HUES64 (cell line): ENCODE measurements at regions not wholly inside any gene's neighbourhood (a gene's known extent, or its start where the extent isn't known, plus 50 kb on each side); places are given as distances from the start of the nearest gene placed in this dataset.
A peak's percentile ranks its signal among the peaks of the same experiment; 100 is the strongest.

Experiments used
- H3K27ac ChIP-seq: 2 replicates; pipeline ENCODE4 v1.7.0; 2013; ENCODE audit warnings: low read depth, low read length, inconsistent platforms
- H3K27me3 ChIP-seq: 2 replicates; pipeline ENCODE4 v1.6.1; 2013; ENCODE audit warnings: mild to moderate bottlenecking, low read length; ENCODE audit not compliant: insufficient read depth
- H3K36me3 ChIP-seq: 2 replicates; pipeline ENCODE4 v1.6.1; 2013; ENCODE audit warnings: mild to moderate bottlenecking, low read length; ENCODE audit not compliant: insufficient read depth
- H3K4me1 ChIP-seq: 2 replicates; pipeline ENCODE4 v1.6.1; 2013; ENCODE audit warnings: mild to moderate bottlenecking, low read length, moderate library complexity; ENCODE audit not compliant: insufficient read depth
- H3K4me3 ChIP-seq: 2 replicates; pipeline ENCODE4 v1.5.1; 2013; ENCODE audit warnings: mild to moderate bottlenecking, low read length, moderate library complexity
- H3K9ac ChIP-seq: 2 replicates; pipeline ENCODE4 v1.6.1; 2013; ENCODE audit warnings: mild to moderate bottlenecking, low read depth, low read length
- H3K9me3 ChIP-seq: 2 replicates; pipeline ENCODE4 v1.6.1; 2013; ENCODE audit warnings: low read depth, low read length; ENCODE audit not compliant: insufficient read depth
- WGBS: fragments of 150-250, 120-280 bp; methylation state at CpG from one replicate; pipeline ENCODE4 v1.1.7; 2013; ENCODE audit warnings: missing lambda C conversion rate; 5-methylcytosine and 5-hydroxymethylcytosine counted together

DNA sequence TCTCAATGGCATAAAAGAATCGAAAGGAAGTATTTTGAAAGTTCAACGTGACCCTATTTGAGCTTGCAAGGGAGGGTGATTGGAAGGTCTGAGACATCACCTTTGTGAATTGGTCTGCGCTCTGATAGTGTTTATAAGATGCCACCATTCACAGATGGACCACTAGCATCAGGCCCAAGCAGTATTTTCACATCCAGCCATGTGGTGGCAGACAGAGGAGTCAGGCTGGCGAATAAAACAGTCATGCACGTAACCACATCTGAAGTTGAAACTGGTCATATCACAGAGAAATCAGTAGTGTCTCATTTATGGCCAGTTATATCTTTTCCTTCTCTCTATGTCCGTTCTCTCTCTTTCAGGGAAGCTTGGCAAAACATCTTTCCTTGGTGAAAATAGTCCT, 170.1 kb upstream of the ONECUT1 start:
- peaks cover 9% of the 10 kb centered on the region; the same call in 1 of the 2 replicates for H3K4me1 ChIP-seq
- H3K27me3 ChIP-seq: no peaks in the 10 kb centered on the region
- no peak overlapping the region for H3K27ac ChIP-seq
- 89% methylated on average over 6 of the region's 6 CpGs for WGBS
- no peaks in the 10 kb centered on the region for H3K36me3 ChIP-seq
- H3K4me3 ChIP-seq: no peak overlapping the region
- H3K9me3 ChIP-seq: no peaks in the 10 kb centered on the region
- H3K9ac ChIP-seq: no peak overlapping the region

GRCh38 chr15:52943746-52944145, 153.6 kb upstream of the ONECUT1 start:
- H3K4me3 ChIP-seq: no peak overlapping the region
- H3K4me1 ChIP-seq: no peaks in the 10 kb centered on the region
- H3K27me3 ChIP-seq: no peaks in the 10 kb centered on the region
- no peak overlapping the region for H3K9ac ChIP-seq
- no peaks in the 10 kb centered on the region for H3K9me3 ChIP-seq
- H3K27ac ChIP-seq: no peak overlapping the region
- no peaks in the 10 kb centered on the region for H3K36me3 ChIP-seq
- WGBS: 81% methylated on average over 2 of the region's 2 CpGs

DNA sequence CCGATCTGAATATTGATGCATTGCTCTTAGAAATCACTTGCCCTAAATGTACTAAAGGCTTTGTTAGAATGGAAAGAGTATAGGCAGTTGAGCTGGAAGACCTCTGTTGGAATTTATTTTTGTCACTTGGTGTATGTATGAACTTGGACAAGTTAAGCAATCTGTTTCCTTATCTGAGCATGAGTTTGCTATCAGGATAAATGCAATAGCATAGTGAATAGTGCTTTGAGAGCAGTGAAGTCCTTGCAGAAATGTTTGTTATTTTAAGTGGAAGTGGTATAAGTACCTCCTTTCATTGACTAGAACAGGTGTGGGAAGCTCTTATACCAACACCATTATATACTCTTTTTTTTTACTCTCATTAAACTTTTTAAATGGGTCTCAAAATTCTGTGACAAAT, 146.4 kb upstream of the ONECUT1 start:
- 100% methylated on average over 1 of the region's 1 CpG for WGBS
- Histone ChIP-seq H3K9ac (no peak overlapping the region), H3K4me3 (no peak overlapping the region), H3K4me1 (no peaks in the 10 kb centered on the region), H3K36me3 (no peaks in the 10 kb centered on the region), H3K27ac (no peak overlapping the region), H3K27me3 (no peaks in the 10 kb centered on the region), H3K9me3 (no peaks in the 10 kb centered on the region)

DNA sequence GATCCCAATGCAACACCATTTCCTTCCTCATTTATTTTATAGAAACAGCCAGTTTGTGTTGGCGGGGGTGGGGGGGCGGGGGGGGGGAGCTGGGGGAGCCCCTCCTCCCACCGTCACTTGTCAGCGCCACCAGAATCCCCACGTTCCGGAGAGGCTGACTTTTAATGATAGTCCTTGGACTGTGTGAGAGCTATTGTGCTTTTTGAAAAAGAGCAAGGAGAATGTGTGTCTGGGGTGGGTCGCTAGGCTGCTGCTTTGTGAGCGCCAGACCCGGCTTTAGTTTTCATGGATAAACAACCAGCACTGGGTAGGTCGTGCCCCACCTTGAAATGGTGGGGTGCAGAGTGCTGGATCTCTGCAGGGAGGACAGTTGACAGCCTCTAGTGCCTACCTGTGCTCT, 135.0 kb upstream of the ONECUT1 start:
- Histone ChIP-seq H3K27ac (no peak overlapping the region), H3K9ac (no peak overlapping the region), H3K4me3 (no peak overlapping the region), H3K4me1 (no peaks in the 10 kb centered on the region), H3K9me3 (no peaks in the 10 kb centered on the region), H3K36me3 (no peaks in the 10 kb centered on the region), H3K27me3 (no peaks in the 10 kb centered on the region)
- WGBS: 84% methylated on average over 7 of the region's 10 CpGs

GRCh38 chr15:52924630-52925029, 134.5 kb upstream of the ONECUT1 start:
- H3K9ac ChIP-seq: no peak overlapping the region
- 93% methylated on average over 7 of the region's 7 CpGs for WGBS

DNA sequence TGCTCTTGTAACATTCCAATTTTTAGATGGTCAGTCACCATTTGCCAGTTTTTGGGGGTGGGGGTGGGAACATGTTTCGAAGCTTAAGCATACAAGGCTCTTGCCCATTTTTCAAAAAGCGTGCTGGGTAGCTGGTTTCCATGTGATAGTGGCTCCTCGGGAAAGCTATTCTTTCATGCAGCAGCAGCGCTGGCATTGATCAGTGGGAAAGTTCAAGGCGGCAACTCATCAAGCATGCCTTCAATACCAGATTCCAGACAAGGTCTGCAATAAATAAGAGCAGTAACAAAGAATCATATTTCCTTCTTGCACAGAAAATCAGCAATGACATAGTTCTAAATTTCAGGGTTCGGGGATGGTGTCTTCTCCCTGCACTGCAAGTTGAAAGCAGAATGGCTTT, 133.5 kb upstream of the ONECUT1 start:
- Histone ChIP-seq H3K4me3 (no peak overlapping the region), H3K9me3 (no peaks in the 10 kb centered on the region), H3K36me3 (no peaks in the 10 kb centered on the region), H3K9ac (no peak overlapping the region), H3K4me1 (no peaks in the 10 kb centered on the region), H3K27me3 (no peaks in the 10 kb centered on the region), H3K27ac (no peak overlapping the region)
- WGBS: 90% methylated on average over 6 of the region's 6 CpGs

More at GRCh38 chr15:52924630-52925029, 134.5 kb upstream of the ONECUT1 start:
- no peaks in the 10 kb centered on the region for H3K36me3 ChIP-seq
- H3K4me1 ChIP-seq: no peaks in the 10 kb centered on the region
- H3K27ac ChIP-seq: no peak overlapping the region
- no peaks in the 10 kb centered on the region for H3K27me3 ChIP-seq
- H3K4me3 ChIP-seq: no peak overlapping the region
- H3K9me3 ChIP-seq: no peaks in the 10 kb centered on the region

DNA sequence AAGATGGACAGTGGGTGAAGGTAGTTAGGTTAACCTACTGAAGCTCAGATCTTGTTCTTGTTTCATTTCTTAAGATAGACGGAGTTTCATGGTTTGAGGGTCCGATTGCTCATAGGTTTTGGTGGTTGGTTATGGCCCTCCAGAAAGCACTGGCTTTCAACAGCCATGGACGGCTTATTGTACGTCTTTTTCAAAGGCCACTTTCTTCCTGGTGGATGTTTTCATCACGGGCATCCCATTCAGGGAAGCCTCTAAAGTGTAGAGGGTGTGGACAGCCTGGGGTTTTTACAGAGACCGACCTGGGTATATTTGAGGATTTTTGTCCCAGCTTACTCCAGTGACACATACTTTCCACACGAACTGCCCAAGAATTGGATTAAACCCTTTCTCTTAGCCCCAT, 132.7 kb upstream of the ONECUT1 start:
- Histone ChIP-seq H3K9me3 (no peaks in the 10 kb centered on the region), H3K4me1 (no peaks in the 10 kb centered on the region), H3K36me3 (no peaks in the 10 kb centered on the region), H3K4me3 (no peak overlapping the region), H3K27me3 (no peaks in the 10 kb centered on the region), H3K27ac (no peak overlapping the region), H3K9ac (no peak overlapping the region)
- WGBS: 90% methylated on average over 6 of the region's 7 CpGs

- H3K36me3 ChIP-seq: no peaks in the 10 kb centered on the region
- H3K4me3 ChIP-seq: no peak overlapping the region
- H3K4me1 ChIP-seq: peaks cover 10% of the 10 kb centered on the region; the same call in 1 of the 2 replicates
- WGBS: 85% methylated on average over 1 of the region's 1 CpG
- no peaks in the 10 kb centered on the region for H3K27me3 ChIP-seq
- no peaks in the 10 kb centered on the region for H3K9me3 ChIP-seq
- 0 out of 2 replicates have a peak overlapping the region, but pooled peaks have one; percentile 0 for H3K9ac ChIP-seq
- no peak overlapping the region for H3K27ac ChIP-seq
Measured at GRCh38 chr15:52912172-52912571, 122.0 kb upstream of the ONECUT1 start.

DNA sequence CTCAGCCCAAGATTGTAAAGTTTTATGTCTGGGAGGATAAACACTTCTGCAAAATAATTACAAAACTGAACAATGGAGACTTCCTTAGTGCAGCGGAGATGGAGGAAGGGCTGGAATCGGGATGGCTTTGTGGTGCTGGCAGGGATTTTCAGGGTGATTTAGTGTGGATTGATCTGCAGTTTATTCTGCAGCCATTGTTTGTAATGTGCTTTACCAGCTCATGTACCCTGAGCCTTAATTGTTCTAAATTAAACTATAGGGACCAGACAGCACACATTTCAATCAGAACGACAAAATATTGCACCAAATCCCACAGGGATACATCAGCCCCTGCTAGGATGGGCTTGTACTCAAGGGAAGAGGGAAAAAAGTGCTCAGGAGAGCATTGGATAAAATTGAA, 103.2 kb upstream of the ONECUT1 start:
- H3K9ac ChIP-seq: no peak overlapping the region
- no peak overlapping the region for H3K4me3 ChIP-seq
- WGBS: 90% methylated on average over 3 of the region's 3 CpGs
- H3K9me3 ChIP-seq: no peaks in the 10 kb centered on the region
- peaks cover 5% of the 10 kb centered on the region for H3K27me3 ChIP-seq
- H3K27ac ChIP-seq: no peak overlapping the region
- H3K4me1 ChIP-seq: no peaks in the 10 kb centered on the region
- no peaks in the 10 kb centered on the region for H3K36me3 ChIP-seq

DNA sequence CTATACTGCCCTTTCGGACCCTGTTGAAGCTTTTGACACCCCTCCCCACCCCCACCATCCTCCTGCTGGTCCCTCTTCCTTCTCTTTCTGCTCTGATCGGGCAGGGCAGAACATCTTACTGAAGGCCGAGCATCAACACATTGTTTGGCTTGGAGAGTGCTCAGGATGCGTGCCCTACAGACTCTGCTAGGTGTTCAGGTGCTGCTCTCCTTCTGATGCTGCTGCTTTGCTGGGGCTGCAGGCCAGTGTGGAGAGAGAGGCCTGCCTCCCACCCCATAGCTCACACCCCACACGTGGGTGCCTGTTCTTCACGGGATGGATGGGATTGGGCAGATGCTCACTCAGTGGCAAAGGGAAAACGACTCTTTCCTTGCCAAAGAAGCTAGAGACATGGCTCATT, 89.8 kb upstream of the ONECUT1 start:
- Histone ChIP-seq H3K4me1 (peaks cover 3% of the 10 kb centered on the region; the same call in 1 of the 2 replicates), H3K4me3 (no peak overlapping the region), H3K27ac (no peak overlapping the region), H3K36me3 (no peaks in the 10 kb centered on the region), H3K27me3 (no peaks in the 10 kb centered on the region), H3K9ac (no peak overlapping the region), H3K9me3 (no peaks in the 10 kb centered on the region)
- WGBS: 69% methylated on average over 7 of the region's 7 CpGs

DNA sequence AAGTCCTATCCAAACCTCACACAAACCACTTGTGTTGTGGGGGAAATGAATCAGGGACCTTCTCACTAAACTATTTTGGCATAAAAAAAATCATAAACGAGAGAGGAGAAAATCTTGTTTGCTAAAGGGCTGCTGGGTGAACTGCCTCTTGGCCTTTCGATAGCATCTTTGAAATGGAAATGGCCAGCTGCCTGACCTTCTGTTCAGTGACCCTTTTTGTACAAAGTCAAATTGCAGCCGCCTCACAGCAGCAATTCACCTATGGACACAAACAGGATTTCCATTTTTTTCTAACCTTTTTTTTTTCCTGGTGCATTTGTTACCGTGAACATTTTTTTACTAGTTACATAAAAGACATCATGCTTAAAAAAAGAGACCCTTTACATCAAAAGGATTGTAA, 89.0 kb upstream of the ONECUT1 start:
- no peaks in the 10 kb centered on the region for H3K36me3 ChIP-seq
- H3K9me3 ChIP-seq: no peaks in the 10 kb centered on the region
- H3K9ac ChIP-seq: no peak overlapping the region
- no peak overlapping the region for H3K4me3 ChIP-seq
- WGBS: 88% methylated on average over 4 of the region's 4 CpGs
- H3K4me1 ChIP-seq: peaks cover 3% of the 10 kb centered on the region; the same call in 1 of the 2 replicates
- H3K27ac ChIP-seq: no peak overlapping the region
- no peaks in the 10 kb centered on the region for H3K27me3 ChIP-seq

DNA sequence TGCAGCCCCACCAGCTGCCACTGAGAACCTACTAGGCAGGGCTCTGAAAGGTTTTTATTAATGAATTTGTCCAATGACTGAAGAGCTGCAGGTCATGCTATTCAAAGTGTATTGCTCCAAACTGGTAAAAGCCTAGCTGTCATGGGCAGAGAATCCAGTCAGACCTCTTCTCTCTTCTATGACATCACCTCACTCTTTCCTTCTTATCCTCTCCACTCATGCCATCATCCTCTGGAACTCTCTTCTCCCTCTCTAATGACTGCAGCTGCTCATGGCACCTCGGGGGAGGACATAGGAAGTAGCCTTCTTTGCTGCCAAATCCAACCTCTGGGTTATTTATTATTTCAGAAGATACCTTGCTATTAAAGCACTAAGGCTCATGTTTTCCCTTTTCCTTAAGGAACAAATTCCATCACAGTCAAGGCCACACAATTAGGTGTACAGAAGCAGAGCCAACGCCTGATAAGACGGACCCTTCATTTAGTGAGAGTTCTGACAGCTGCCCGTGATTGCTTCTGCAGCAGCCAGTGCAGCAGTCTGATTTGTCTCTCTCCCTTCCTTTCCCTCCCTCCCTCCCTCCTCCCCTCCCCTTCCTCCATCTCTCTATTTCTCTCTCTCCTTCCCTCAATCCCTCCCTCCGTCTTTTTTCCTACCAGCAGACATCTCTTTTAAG, 87.0 kb upstream of the ONECUT1 start:
- Histone ChIP-seq H3K4me3 (no peak overlapping the region), H3K27ac (no peak overlapping the region), H3K9ac (no peak overlapping the region), H3K9me3 (no peaks in the 10 kb centered on the region), H3K4me1 (peaks cover 3% of the 10 kb centered on the region; the same call in 1 of the 2 replicates), H3K27me3 (no peaks in the 10 kb centered on the region), H3K36me3 (no peaks in the 10 kb centered on the region)
- 87% methylated on average over 5 of the region's 5 CpGs for WGBS
